Neural crest cell (in vitro differentiated cells): ENCODE measurements at regions not wholly inside any gene's neighbourhood (a gene's known extent, or its start where the extent isn't known, plus 50 kb on each side); places are given as distances from the start of the nearest gene placed in this dataset.

Experiments
- DNase-seq: peaks from one replicate; pipeline ENCODE4 v3.0.0; 2021; ENCODE audit warnings: low read depth, mixed read lengths, low spot score
- H3K27ac Mint-ChIP-seq: one replicate; pipeline ENCODE4 v1.8.0; 2021; ENCODE audit warnings: mild to moderate bottlenecking, mixed read lengths; ENCODE audit not compliant: unreplicated experiment
- H3K27me3 Mint-ChIP-seq: 2 replicates; pipeline ENCODE4 v1.8.0; 2021; ENCODE audit warnings: low read depth, mild to moderate bottlenecking, mixed read lengths
- H3K36me3 Mint-ChIP-seq: 2 replicates; pipeline ENCODE4 v1.8.0; 2021; ENCODE audit warnings: low read depth, mild to moderate bottlenecking, mixed read lengths
- H3K4me1 Mint-ChIP-seq: 2 replicates; pipeline ENCODE4 v1.8.0; 2021; ENCODE audit warnings: mixed read lengths
- H3K4me3 Mint-ChIP-seq: one replicate; pipeline ENCODE4 v1.8.0; 2021; ENCODE audit warnings: mild to moderate bottlenecking, mixed read lengths
- H3K9me3 Mint-ChIP-seq: 2 replicates; pipeline ENCODE4 v1.8.0; 2021; ENCODE audit warnings: mixed read lengths
- TF ChIP-seq, protein P1 (sequence below): fragments of 200-600 bp; sonication (generic); conservative IDR thresholded peaks from 2 replicates; pipeline ENCODE4 v1.5.0; 2021; ENCODE audit warnings: antibody characterized with exemption, mild to moderate bottlenecking

GRCh38 chr5:113937301-113937700 lies 423.8 kb downstream of the YTHDC2 start:
- no peaks in the 10 kb centered on the region for H3K36me3 Mint-ChIP-seq
- no peak overlapping the region for H3K4me3 Mint-ChIP-seq
- H3K4me1 Mint-ChIP-seq: no peaks in the 10 kb centered on the region
- DNase-seq: no peak
- TF ChIP-seq, protein P1, sequence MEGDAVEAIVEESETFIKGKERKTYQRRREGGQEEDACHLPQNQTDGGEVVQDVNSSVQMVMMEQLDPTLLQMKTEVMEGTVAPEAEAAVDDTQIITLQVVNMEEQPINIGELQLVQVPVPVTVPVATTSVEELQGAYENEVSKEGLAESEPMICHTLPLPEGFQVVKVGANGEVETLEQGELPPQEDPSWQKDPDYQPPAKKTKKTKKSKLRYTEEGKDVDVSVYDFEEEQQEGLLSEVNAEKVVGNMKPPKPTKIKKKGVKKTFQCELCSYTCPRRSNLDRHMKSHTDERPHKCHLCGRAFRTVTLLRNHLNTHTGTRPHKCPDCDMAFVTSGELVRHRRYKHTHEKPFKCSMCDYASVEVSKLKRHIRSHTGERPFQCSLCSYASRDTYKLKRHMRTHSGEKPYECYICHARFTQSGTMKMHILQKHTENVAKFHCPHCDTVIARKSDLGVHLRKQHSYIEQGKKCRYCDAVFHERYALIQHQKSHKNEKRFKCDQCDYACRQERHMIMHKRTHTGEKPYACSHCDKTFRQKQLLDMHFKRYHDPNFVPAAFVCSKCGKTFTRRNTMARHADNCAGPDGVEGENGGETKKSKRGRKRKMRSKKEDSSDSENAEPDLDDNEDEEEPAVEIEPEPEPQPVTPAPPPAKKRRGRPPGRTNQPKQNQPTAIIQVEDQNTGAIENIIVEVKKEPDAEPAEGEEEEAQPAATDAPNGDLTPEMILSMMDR: no peak
- H3K27ac Mint-ChIP-seq: no peak overlapping the region
- H3K27me3 Mint-ChIP-seq: no peaks in the 10 kb centered on the region
- H3K9me3 Mint-ChIP-seq: no peaks in the 10 kb centered on the region

DNA sequence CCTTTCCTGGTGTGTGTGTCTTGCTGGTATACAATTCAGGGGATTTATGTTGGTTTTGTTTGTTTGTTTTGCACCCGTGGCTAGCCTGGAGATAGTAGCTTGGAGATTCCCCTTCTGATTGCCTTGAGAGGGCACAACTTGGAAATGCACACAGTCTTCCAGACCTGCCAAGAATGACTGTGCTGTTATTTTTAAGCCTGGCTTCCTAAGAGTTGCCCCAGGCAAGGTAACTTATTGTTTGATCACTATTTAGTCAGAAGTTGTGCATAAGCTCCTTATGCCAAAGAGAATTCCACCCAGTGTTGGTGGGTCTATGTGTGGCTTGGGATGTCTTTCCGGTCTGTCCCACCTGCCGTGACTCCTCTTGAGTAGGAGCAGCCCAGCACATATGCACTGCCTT lies 421.9 kb upstream of the KCNN2 start:
- no peak for DNase-seq
- TF ChIP-seq, protein P1: no peak
- H3K36me3 Mint-ChIP-seq: no peaks in the 10 kb centered on the region
- no peaks in the 10 kb centered on the region for H3K9me3 Mint-ChIP-seq
- H3K27me3 Mint-ChIP-seq: no peaks in the 10 kb centered on the region
- no peak overlapping the region for H3K27ac Mint-ChIP-seq
- H3K4me1 Mint-ChIP-seq: no peaks in the 10 kb centered on the region
- no peak overlapping the region for H3K4me3 Mint-ChIP-seq

DNA sequence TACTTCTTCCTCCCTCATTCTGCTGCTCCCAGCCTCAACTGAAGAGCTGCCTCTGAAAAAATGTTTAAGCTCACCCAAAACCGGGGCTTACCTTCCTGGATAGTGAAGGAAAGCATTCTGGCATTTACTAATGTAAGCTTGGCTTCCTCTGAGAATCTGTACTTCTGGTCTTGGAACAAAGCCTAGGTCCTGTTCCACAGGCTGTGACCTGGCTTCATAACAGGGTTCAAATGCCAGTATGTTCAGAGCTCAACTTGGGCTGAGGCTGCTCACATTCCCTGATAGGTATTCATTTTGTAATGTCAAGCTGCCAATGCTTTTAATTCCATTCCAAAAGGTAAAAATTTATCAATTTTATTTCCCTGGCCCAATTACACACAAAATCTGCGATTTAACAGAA lies 411.7 kb upstream of the KCNN2 start:
- Mint-ChIP-seq H3K27me3 (no peaks in the 10 kb centered on the region), H3K4me3 (no peak overlapping the region), H3K9me3 (peaks cover 6% of the 10 kb centered on the region), H3K36me3 (no peaks in the 10 kb centered on the region), H3K27ac (no peak overlapping the region), H3K4me1 (no peaks in the 10 kb centered on the region)
- no peak for DNase-seq
- TF ChIP-seq, protein P1: no peak

GRCh38 chr5:113965225-113965624 lies 396.6 kb upstream of the KCNN2 start:
- Mint-ChIP-seq H3K4me3 (no peak overlapping the region), H3K4me1 (no peaks in the 10 kb centered on the region), H3K27me3 (no peaks in the 10 kb centered on the region), H3K27ac (no peak overlapping the region), H3K36me3 (no peaks in the 10 kb centered on the region), H3K9me3 (no peaks in the 10 kb centered on the region)
- no peak for DNase-seq
- TF ChIP-seq, protein P1: no peak

DNA sequence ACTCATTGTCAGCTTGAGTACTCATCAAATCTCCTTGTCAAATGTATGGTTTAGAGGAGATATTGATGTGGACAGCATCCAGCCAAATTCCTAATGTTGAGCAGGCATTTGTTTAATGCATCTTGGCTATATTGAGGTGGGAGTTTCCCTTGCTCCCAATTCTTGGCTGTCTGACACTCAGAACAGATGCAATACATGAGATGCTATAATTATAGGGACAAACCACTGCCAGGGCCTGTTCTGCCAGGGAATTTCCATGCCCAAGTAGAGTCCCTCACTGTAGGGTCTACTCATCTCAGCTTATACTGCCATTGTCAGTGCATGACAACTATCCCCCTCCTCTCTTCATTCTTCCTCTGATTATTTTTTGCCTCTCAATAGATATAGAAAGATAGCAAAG lies 392.0 kb upstream of the KCNN2 start:
- Mint-ChIP-seq H3K27me3 (no peaks in the 10 kb centered on the region), H3K36me3 (no peaks in the 10 kb centered on the region), H3K4me3 (no peak overlapping the region), H3K9me3 (no peaks in the 10 kb centered on the region), H3K4me1 (no peaks in the 10 kb centered on the region), H3K27ac (no peak overlapping the region)
- no peak for DNase-seq
- TF ChIP-seq, protein P1: no peak

DNA sequence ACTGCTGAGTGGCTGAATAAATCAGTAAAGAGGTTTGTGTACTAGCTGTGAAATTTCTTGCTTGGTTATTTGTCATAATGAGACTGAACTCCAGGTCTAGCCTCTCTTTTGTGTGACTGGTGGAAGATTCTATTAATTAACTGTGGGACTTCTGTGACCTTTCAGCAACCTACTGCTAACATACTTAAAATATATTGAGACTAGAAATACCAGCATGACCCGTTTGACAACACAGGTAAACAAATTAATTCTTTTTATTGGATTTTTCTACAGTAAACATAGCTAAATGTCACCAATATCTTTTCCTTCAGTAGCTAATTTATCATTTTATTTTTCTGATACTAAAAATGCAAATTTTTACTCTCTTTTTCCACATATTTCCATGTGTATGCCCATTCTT lies 390.4 kb upstream of the KCNN2 start:
- no peak overlapping the region for H3K27ac Mint-ChIP-seq
- H3K4me1 Mint-ChIP-seq: no peaks in the 10 kb centered on the region
- H3K4me3 Mint-ChIP-seq: no peak overlapping the region
- TF ChIP-seq, protein P1: no peak
- H3K36me3 Mint-ChIP-seq: no peaks in the 10 kb centered on the region
- DNase-seq: no peak
- H3K27me3 Mint-ChIP-seq: no peaks in the 10 kb centered on the region
- H3K9me3 Mint-ChIP-seq: no peaks in the 10 kb centered on the region
